Skeletal muscle cell (primary cell): ENCODE measurements at regions not wholly inside any gene's neighbourhood (a gene's known extent, or its start where the extent isn't known, plus 50 kb on each side); places are given as distances from the start of the nearest gene placed in this dataset.
"Not testable (repeated sequence)": the region's sequence is repeated elsewhere in the genome, so short reads cannot be mapped to it uniquely, and the experiment has no call there.

Experiments
- DNase-seq: peaks from one replicate; pipeline ENCODE4 v3.0.0-alpha.2; 2010; ENCODE audit warnings: low read depth
- H3K4me3 ChIP-seq: 2 replicates; pipeline ENCODE4 v1.5.1; 2011; ENCODE audit warnings: low read depth, mild to moderate bottlenecking, control low read depth, low read length, moderate library complexity

GRCh38 chr5:99438619-99439018, 509.8 kb upstream of the CHD1 start:
- no peak overlapping the region for H3K4me3 ChIP-seq
- DNase-seq = no peak

- no peak overlapping the region for H3K4me3 ChIP-seq
- no peak for DNase-seq
These were observed 509.2 kb upstream of the CHD1 start for GRCh38 chr5:99437986-99438385.

- H3K4me3 ChIP-seq, DNase-seq: not testable (repeated sequence)
These were observed 494.6 kb upstream of the CHD1 start for GRCh38 chr5:99423396-99423795.

GRCh38 chr5:99418640-99419039, 489.8 kb upstream of the CHD1 start:
- DNase-seq, H3K4me3 ChIP-seq: not testable (repeated sequence)

GRCh38 chr5:99410386-99410785, 481.6 kb upstream of the CHD1 start:
- DNase-seq, H3K4me3 ChIP-seq: not testable (repeated sequence)

- DNase-seq, H3K4me3 ChIP-seq: not testable (repeated sequence)
These were observed 476.0 kb upstream of the CHD1 start for GRCh38 chr5:99404764-99405302.

GRCh38 chr5:99400571-99400970, 471.8 kb upstream of the CHD1 start:
- H3K4me3 ChIP-seq, DNase-seq: not testable (repeated sequence)

GRCh38 chr5:99398976-99399375, 470.2 kb upstream of the CHD1 start:
- no peak overlapping the region for H3K4me3 ChIP-seq
- DNase-seq = no peak

- H3K4me3 ChIP-seq = no peak overlapping the region
- DNase-seq = no peak
These were observed 457.7 kb upstream of the CHD1 start for GRCh38 chr5:99386406-99387077.

GRCh38 chr5:99379187-99379586, 450.4 kb upstream of the CHD1 start:
- DNase-seq = no peak
- H3K4me3 ChIP-seq = no peak overlapping the region

- no peak overlapping the region for H3K4me3 ChIP-seq
- DNase-seq = no peak
These were observed 449.6 kb upstream of the CHD1 start for GRCh38 chr5:99378443-99378842.

- H3K4me3 ChIP-seq = no peak overlapping the region
- DNase-seq = no peak
These were observed 441.2 kb upstream of the CHD1 start for GRCh38 chr5:99369797-99370593.

- DNase-seq = no peak
These were observed 439.9 kb upstream of the CHD1 start for GRCh38 chr5:99368726-99369125.

GRCh38 chr5:99355881-99356280, 427.1 kb upstream of the CHD1 start:
- DNase-seq = no peak
- no peak overlapping the region for H3K4me3 ChIP-seq

More at GRCh38 chr5:99368726-99369125, 439.9 kb upstream of the CHD1 start:
- H3K4me3 ChIP-seq = no peak overlapping the region

GRCh38 chr5:99349787-99350186, 421.0 kb upstream of the CHD1 start:
- no peak for DNase-seq
- no peak overlapping the region for H3K4me3 ChIP-seq

- DNase-seq = no peak
- H3K4me3 ChIP-seq = no peak overlapping the region
These were observed 419.8 kb upstream of the CHD1 start for GRCh38 chr5:99348597-99348996.

GRCh38 chr5:99339758-99340157, 411.0 kb upstream of the CHD1 start:
- DNase-seq, H3K4me3 ChIP-seq: not testable (repeated sequence)

- DNase-seq = no peak
These were observed 406.1 kb upstream of the CHD1 start for GRCh38 chr5:99334936-99335335.

GRCh38 chr5:99331061-99331460, 402.3 kb upstream of the CHD1 start:
- no peak for DNase-seq
- no peak overlapping the region for H3K4me3 ChIP-seq

More at GRCh38 chr5:99334936-99335335, 406.1 kb upstream of the CHD1 start:
- no peak overlapping the region for H3K4me3 ChIP-seq

GRCh38 chr5:99320436-99320835, 391.6 kb upstream of the CHD1 start:
- no peak for DNase-seq
- H3K4me3 ChIP-seq = no peak overlapping the region

GRCh38 chr5:99317136-99317535, 388.3 kb upstream of the CHD1 start:
- H3K4me3 ChIP-seq = no peak overlapping the region
- no peak for DNase-seq
